Gastroesophageal sphincter (tissue), 4 donors: ENCODE measurements at regions not wholly inside any gene's neighbourhood (a gene's known extent, or its start where the extent isn't known, plus 50 kb on each side); places are given as distances from the start of the nearest gene placed in this dataset.

Source experiments
- ATAC-seq: fragments of 150-250 bp; one replicate; pipeline ENCODE4 v1.9.1; 2016; ENCODE audit warnings: mild to moderate bottlenecking, moderate library complexity
- H3K27ac ChIP-seq, 4 donors: fragments of 200-600 bp; sonication (generic) in 3 of 4; 1 replicate in 3 of 4; 2 replicates in 1 of 4; pipeline ENCODE4 v1.5.1; 2016 to 2019
- H3K27me3 ChIP-seq: fragments of 200-600 bp; sonication (generic); one replicate; pipeline ENCODE4 v1.5.1; 2019
- H3K36me3 ChIP-seq, 2 donors: fragments of 200-600 bp; sonication (generic); one replicate each; pipeline ENCODE4 v1.5.1; 2019; ENCODE audit warnings: control low read depth in 1 of 2
- H3K4me1 ChIP-seq, 3 donors: fragments of 200-600 bp; sonication (generic); 1 replicate in 2 of 3; 2 replicates in 1 of 3; pipeline ENCODE4 v1.5.1; 2016 to 2019; ENCODE audit warnings: control low read depth in 2 of 3
- H3K4me3 ChIP-seq, 2 donors: fragments of 200-600 bp; sonication (generic); one replicate each; pipeline ENCODE4 v1.5.1; 2019; ENCODE audit warnings: mild to moderate bottlenecking in 1 of 2, moderate library complexity in 1 of 2
- H3K9me3 ChIP-seq, 3 donors: fragments of 200-600 bp; sonication (generic); one replicate each; pipeline ENCODE4 v1.5.1; 2017 to 2019; ENCODE audit warnings: control low read depth in 2 of 3
- EP300 ChIP-seq: sonication (generic); formaldehyde crosslinking; IDR thresholded peaks from one replicate; pipeline ENCODE4 v1.6.1; 2017; ENCODE audit warnings: antibody characterized with exemption, mild to moderate bottlenecking
- POLR2A ChIP-seq, 2 donors: fragments of 450-650 bp; IDR thresholded peaks; one replicate each; pipeline ENCODE4 v1.6.1; 2017; ENCODE audit warnings: antibody characterized with exemption in 2 of 2, mild to moderate bottlenecking in 2 of 2, moderate library complexity in 1 of 2
- POLR2AphosphoS5 ChIP-seq: sonication (generic); formaldehyde crosslinking; IDR thresholded peaks from one replicate; pipeline ENCODE4 v1.6.1; 2017; ENCODE audit warnings: antibody characterized with exemption
- WGBS, 2 donors: methylation state at CpG; one replicate each; pipeline ENCODE4 v1.1.5; 2018; ENCODE audit warnings: low coverage in 1 of 2; 5-methylcytosine and 5-hydroxymethylcytosine counted together
- TF ChIP-seq, protein P1 (sequence below), 4 experiments: fragments of 200-600 bp in 2 of 4; fragments of 450-650 bp in 2 of 4; sonication (generic) in 1 of 4; IDR thresholded peaks; one replicate each; pipeline ENCODE4 v1.5.1; 2017 to 2019; ENCODE audit warnings: antibody characterized with exemption in 4 of 4, mild to moderate bottlenecking in 2 of 4, moderate library complexity in 2 of 4

DNA sequence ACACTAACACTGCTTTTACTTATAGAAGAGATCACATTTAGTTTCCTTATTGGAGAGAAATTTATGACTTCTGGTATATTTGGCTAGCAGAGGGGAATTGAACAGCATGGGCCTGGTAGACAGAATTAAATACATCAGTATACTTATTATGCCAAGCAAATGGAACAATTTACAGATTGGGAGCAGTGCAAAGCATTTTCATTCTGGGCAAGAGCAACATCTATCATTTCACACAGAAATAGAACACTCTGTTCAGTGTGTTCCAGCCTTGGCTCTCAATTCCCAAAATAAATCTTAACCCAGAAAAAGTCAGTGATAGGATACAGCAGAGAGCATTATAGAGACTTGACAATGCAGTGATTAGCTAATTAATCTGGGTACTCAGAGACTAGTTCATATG is 604.0 kb upstream of the SLITRK6 start:
- no peak overlapping the region for H3K27ac ChIP-seq
- H3K27me3 ChIP-seq: no peaks in the 10 kb centered on the region
- no peak for ATAC-seq
- no peak for TF ChIP-seq POLR2A (IDR thresholded peaks at IDR 0.05)
- no peak for TF ChIP-seq POLR2AphosphoS5
- TF ChIP-seq EP300: no peak
- TF ChIP-seq, protein P1, sequence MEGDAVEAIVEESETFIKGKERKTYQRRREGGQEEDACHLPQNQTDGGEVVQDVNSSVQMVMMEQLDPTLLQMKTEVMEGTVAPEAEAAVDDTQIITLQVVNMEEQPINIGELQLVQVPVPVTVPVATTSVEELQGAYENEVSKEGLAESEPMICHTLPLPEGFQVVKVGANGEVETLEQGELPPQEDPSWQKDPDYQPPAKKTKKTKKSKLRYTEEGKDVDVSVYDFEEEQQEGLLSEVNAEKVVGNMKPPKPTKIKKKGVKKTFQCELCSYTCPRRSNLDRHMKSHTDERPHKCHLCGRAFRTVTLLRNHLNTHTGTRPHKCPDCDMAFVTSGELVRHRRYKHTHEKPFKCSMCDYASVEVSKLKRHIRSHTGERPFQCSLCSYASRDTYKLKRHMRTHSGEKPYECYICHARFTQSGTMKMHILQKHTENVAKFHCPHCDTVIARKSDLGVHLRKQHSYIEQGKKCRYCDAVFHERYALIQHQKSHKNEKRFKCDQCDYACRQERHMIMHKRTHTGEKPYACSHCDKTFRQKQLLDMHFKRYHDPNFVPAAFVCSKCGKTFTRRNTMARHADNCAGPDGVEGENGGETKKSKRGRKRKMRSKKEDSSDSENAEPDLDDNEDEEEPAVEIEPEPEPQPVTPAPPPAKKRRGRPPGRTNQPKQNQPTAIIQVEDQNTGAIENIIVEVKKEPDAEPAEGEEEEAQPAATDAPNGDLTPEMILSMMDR (IDR thresholded peaks at IDR 0.05): no peak
- H3K4me3 ChIP-seq: no peak overlapping the region
- no peaks in the 10 kb centered on the region for H3K9me3 ChIP-seq
- no peaks in the 10 kb centered on the region for H3K36me3 ChIP-seq
- H3K4me1 ChIP-seq: no peaks in the 10 kb centered on the region

DNA sequence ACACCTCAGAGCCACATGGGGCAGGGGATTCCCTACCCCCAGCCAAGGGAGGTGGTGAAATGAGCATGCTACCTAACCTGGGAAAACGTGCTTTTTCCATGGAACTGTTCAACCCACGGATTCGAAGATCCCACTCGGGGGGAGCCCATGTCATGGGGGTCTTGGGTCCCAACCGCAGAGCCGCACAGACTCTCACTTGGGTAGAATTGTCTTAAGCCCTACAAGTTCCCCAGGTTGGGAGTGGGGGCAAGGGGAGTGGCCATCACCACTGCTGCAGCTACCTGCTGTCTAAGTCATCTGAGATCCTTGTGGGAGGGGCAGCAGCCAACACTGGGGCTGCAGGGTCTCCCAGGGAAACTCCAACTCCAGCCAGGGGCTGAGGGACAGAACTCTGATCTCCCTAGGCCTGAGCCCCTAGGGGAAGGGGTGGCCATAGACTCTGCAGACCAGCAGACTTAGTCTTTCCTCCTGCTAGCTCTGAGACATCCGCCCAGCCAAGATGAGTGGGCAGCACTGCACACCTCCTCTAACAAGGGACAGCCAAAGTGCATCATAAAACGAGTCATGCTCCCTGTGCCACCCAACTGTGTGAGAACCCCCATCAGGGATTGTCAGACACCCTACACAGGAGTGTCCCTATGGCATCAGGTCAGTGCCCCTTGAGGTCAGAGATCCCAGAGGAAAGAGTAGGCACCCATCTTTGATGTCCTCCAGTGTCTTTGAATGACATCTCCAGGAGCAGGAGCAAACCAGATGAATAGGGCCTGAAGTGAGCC is 610.4 kb upstream of the SLITRK6 start:
- ATAC-seq: no peak
- TF ChIP-seq POLR2AphosphoS5 (no peak), EP300 (no peak), POLR2A (IDR thresholded peaks at IDR 0.05) (no peak)
- TF ChIP-seq, protein P1 (IDR thresholded peaks at IDR 0.05): no peak
- H3K4me3 ChIP-seq: no peak overlapping the region

DNA sequence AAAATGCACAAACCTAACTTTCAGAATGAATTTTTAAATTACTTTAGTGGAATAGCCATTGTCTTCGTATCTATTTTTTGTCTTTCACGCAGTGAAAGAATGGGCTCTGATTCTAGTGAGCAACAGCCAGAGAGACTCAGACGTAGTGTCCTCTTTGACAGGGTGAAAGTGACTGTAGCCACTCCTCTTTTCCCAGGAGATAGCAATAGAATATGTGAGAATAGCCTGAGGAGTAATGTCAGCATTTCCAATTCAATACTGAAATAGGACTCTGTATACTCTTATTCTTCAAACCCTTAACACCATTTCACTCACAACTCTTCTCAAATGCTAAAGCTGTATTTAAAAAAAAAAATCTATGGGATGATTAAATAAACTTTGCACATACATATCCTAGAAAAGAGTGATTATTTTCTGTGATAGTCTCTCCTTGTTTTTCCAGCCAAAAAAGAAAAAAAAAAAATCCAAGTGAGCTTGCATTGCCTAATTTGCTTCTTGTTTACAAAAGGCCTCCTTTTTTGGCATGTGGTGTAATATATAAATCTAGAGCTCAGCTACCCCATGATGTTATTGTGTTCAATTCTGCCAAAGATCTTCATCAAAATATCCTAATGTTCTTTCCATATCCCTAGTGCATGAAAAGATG is 626.1 kb upstream of the SLITRK6 start:
- H3K36me3 ChIP-seq: no peaks in the 10 kb centered on the region
- ATAC-seq: no peak
- H3K27me3 ChIP-seq: no peaks in the 10 kb centered on the region
- H3K27ac ChIP-seq: no peak overlapping the region
- peaks cover 0 to 10% (median 0%) of the 10 kb centered on the region in 3 donors for H3K9me3 ChIP-seq
- WGBS, 2 donors: 43 to 55% methylated on average over 3 of the region's 3 CpGs
- no peak overlapping the region for H3K4me3 ChIP-seq
- no peak for TF ChIP-seq EP300
- TF ChIP-seq POLR2A (IDR thresholded peaks at IDR 0.05): no peak
- TF ChIP-seq POLR2AphosphoS5: no peak
- TF ChIP-seq, protein P1 (IDR thresholded peaks at IDR 0.05): no peak
- no peaks in the 10 kb centered on the region for H3K4me1 ChIP-seq

More for the DNA sequence above, 610.4 kb upstream of the SLITRK6 start:
- Histone ChIP-seq H3K27me3 (no peaks in the 10 kb centered on the region), H3K4me1 (no peaks in the 10 kb centered on the region), H3K9me3 (no peaks in the 10 kb centered on the region), H3K36me3 (no peaks in the 10 kb centered on the region), H3K27ac (no peak overlapping the region)
- 90% methylated on average over 2 of the region's 8 CpGs; no CpG with 5 or more reads in 1 of the 2 donors for WGBS, 2 donors

DNA sequence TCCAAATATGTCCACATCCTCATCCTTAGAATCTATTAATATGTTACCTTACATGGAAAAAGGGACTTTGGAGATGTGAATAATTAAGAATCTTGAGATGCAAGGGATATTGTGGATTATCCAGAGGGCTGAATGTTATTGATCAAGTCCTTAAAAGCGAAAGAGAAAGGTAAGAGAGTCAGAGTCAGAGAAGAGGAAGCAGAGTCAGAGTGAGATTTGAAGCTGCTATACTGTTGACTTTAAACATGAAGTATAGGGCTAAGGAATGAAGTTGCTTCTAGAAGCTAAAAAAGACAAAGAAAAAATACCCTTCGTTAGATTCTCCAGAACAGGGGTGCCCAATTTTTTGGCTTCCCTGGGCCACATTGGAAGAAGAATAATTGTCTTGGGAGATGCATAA is 627.2 kb upstream of the SLITRK6 start:
- TF ChIP-seq POLR2AphosphoS5: no peak
- no peak for TF ChIP-seq POLR2A (IDR thresholded peaks at IDR 0.05)
- TF ChIP-seq, protein P1 (IDR thresholded peaks at IDR 0.05): no peak
- TF ChIP-seq EP300: no peak
- H3K9me3 ChIP-seq: peaks cover 0 to 10% (median 0%) of the 10 kb centered on the region in 3 donors
- ATAC-seq: no peak
- H3K36me3 ChIP-seq: no peaks in the 10 kb centered on the region
- no peak overlapping the region for H3K4me3 ChIP-seq
- no peak overlapping the region for H3K27ac ChIP-seq
- H3K4me1 ChIP-seq: no peaks in the 10 kb centered on the region
- H3K27me3 ChIP-seq: no peaks in the 10 kb centered on the region
- WGBS, 2 donors: 78 to 94% methylated on average over 2 of the region's 2 CpGs

DNA sequence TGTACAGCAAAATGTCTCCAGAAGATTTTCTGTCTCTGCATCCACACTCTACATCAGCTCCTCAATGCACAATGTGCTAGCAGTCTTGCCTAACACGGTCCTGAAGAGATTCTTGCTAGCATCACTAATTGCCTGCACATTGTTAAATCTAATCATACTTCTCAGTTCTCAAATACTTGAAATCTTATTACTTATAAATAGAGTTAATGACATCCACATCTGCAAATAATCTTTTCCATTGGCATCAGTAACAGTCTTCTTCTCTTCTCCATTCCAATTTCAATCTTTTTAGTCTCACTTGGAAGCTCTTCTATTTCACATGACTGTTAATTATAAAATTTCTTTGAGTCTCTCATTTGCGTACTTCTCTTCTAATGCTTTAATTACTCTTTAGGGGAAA is 630.5 kb upstream of the SLITRK6 start:
- H3K4me1 ChIP-seq: no peaks in the 10 kb centered on the region
- 61 to 83% methylated on average over 2 of the region's 2 CpGs for WGBS, 2 donors

More for the DNA sequence above, 630.5 kb upstream of the SLITRK6 start:
- H3K36me3 ChIP-seq: no peaks in the 10 kb centered on the region
- no peak overlapping the region for H3K27ac ChIP-seq
- no peaks in the 10 kb centered on the region for H3K27me3 ChIP-seq
- no peak overlapping the region for H3K4me3 ChIP-seq
- ATAC-seq: no peak
- H3K9me3 ChIP-seq: peaks cover 0 to 18% (median 0%) of the 10 kb centered on the region in 3 donors
- no peak for TF ChIP-seq POLR2AphosphoS5
- TF ChIP-seq EP300: no peak
- TF ChIP-seq, protein P1 (IDR thresholded peaks at IDR 0.05): no peak
- no peak for TF ChIP-seq POLR2A (IDR thresholded peaks at IDR 0.05)
